ENCODE measurements at regions not wholly inside any gene's neighbourhood (a gene's known extent, or its start where the extent isn't known, plus 50 kb on each side); places are given as distances from the start of the nearest gene placed in this dataset.

GRCh38 chr9:81470864-81471263 is 218.5 kb downstream of the TLE1 start:
- in situ Hi-C loops (cut with MboI; ENCODE audit: low sequenced_read_pairs, unreplicated experiment), result no loop called here
- TF ChIP-seq CTCF (IDR thresholded peaks at IDR 0.05; ENCODE audit: borderline replicate concordance, control extremely low read depth, extremely low read depth, insufficient read depth, missing control alignments), result no peak
- no peak for DNase-seq (ENCODE audit: low spot score)

- TF ChIP-seq CTCF (IDR thresholded peaks at IDR 0.05; ENCODE audit: borderline replicate concordance, control extremely low read depth, extremely low read depth, insufficient read depth, missing control alignments), result no peak
- in situ Hi-C loops (cut with MboI; ENCODE audit: low sequenced_read_pairs, unreplicated experiment), result no loop called here
Measured at GRCh38 chr9:81468084-81468595, 221.2 kb downstream of the TLE1 start.

GRCh38 chr9:81466981-81467380 is 222.4 kb downstream of the TLE1 start:
- TF ChIP-seq CTCF (IDR thresholded peaks at IDR 0.05; ENCODE audit: borderline replicate concordance, control extremely low read depth, extremely low read depth, insufficient read depth, missing control alignments), result no peak
- no peak for DNase-seq (ENCODE audit: low spot score)
- in situ Hi-C loops (cut with MboI; ENCODE audit: low sequenced_read_pairs, unreplicated experiment), result no loop called here

More at GRCh38 chr9:81468084-81468595, 221.2 kb downstream of the TLE1 start:
- no peak for DNase-seq (ENCODE audit: low spot score)

- no peak for TF ChIP-seq CTCF (IDR thresholded peaks at IDR 0.05; ENCODE audit: borderline replicate concordance, control extremely low read depth, extremely low read depth, insufficient read depth, missing control alignments)
- no peak for DNase-seq (ENCODE audit: low spot score)
- in situ Hi-C loops (cut with MboI; ENCODE audit: low sequenced_read_pairs, unreplicated experiment), result no loop called here
Measured at GRCh38 chr9:81465468-81466011, 223.8 kb downstream of the TLE1 start.

GRCh38 chr9:81462801-81463200 is 226.5 kb downstream of the TLE1 start:
- TF ChIP-seq CTCF (IDR thresholded peaks at IDR 0.05; ENCODE audit: borderline replicate concordance, control extremely low read depth, extremely low read depth, insufficient read depth, missing control alignments), result no peak
- no peak for DNase-seq (ENCODE audit: low spot score)
- in situ Hi-C loops (cut with MboI; ENCODE audit: low sequenced_read_pairs, unreplicated experiment), result no loop called here

GRCh38 chr9:81461196-81461595 is 228.2 kb downstream of the TLE1 start:
- TF ChIP-seq CTCF (IDR thresholded peaks at IDR 0.05; ENCODE audit: borderline replicate concordance, control extremely low read depth, extremely low read depth, insufficient read depth, missing control alignments), result no peak
- DNase-seq (ENCODE audit: low spot score), result no peak
- in situ Hi-C loops (cut with MboI; ENCODE audit: low sequenced_read_pairs, unreplicated experiment), result no loop called here

Data from GM13976 (cell line).